WTC11 (cell line): ENCODE measurements at regions not wholly inside any gene's neighbourhood (a gene's known extent, or its start where the extent isn't known, plus 50 kb on each side); places are given as distances from the start of the nearest gene placed in this dataset.

Experiments
- ATAC-seq: fragments of 200-7000 bp; cut with Tn5 transposase; 2 replicates; pipeline ENCODE4 v1.10.0; 2021; ENCODE audit warnings: mild to moderate bottlenecking, moderate library complexity
- CTCF ChIA-PET: fragments of 300-600 bp; sonication (Branson Sonifier 250); formaldehyde crosslinking; loops from one replicate; lab custom pipeline; 2021; ENCODE audit warnings: antibody characterized with exemption; lab: Charles Lee
- POLR2A ChIA-PET: fragments of 350-600 bp; sonication (Branson Sonifier 250); formaldehyde crosslinking; loops from one replicate; lab custom pipeline; 2021; ENCODE audit warnings: antibody characterized with exemption; lab: Charles Lee
- DNase-seq: peaks from one replicate; pipeline ENCODE4 v3.0.0; 2021; ENCODE audit warnings: low spot score
- H3K27ac Mint-ChIP-seq: 2 replicates; pipeline ENCODE4 v1.8.0; 2021; ENCODE audit warnings: mixed read lengths
- H3K27me3 Mint-ChIP-seq: 2 replicates; pipeline ENCODE4 v1.8.0; 2021; ENCODE audit warnings: low read depth, mild to moderate bottlenecking, moderate library complexity, mixed read lengths
- H3K36me3 Mint-ChIP-seq: 2 replicates; pipeline ENCODE4 v1.8.0; 2021; ENCODE audit warnings: mixed read lengths
- H3K4me1 Mint-ChIP-seq: 2 replicates; pipeline ENCODE4 v1.8.0; 2022; ENCODE audit warnings: mixed read lengths
- H3K4me3 Mint-ChIP-seq: 2 replicates; pipeline ENCODE4 v1.8.0; 2021; ENCODE audit warnings: mild to moderate bottlenecking, moderate library complexity, mixed read lengths
- H3K9me3 Mint-ChIP-seq: 2 replicates; pipeline ENCODE4 v1.8.0; 2021; ENCODE audit warnings: mixed read lengths
- ELF4 ChIP-seq: sonication (generic); formaldehyde crosslinking; IDR thresholded peaks from 2 replicates; pipeline ENCODE4 v1.8.1; 2022; ENCODE audit warnings: low read depth, mild to moderate bottlenecking, moderate library complexity, missing genetic modification reagents
- IRF2 ChIP-seq: sonication (generic); formaldehyde crosslinking; IDR thresholded peaks from 2 replicates; pipeline ENCODE4 v1.8.0; 2022; ENCODE audit warnings: low read depth, missing genetic modification reagents, borderline replicate concordance
- JAZF1 ChIP-seq: fragments of 250-450 bp; sonication (Bioruptor Pico); IDR thresholded peaks from 2 replicates; pipeline ENCODE4 v1.9.0; 2021; ENCODE audit warnings: moderate library complexity, mild to moderate bottlenecking, inconsistent platforms
- RELA ChIP-seq: sonication (generic); formaldehyde crosslinking; IDR thresholded peaks from 2 replicates; pipeline ENCODE4 v1.8.1; 2022; ENCODE audit warnings: missing genetic modification reagents, mild to moderate bottlenecking, borderline replicate concordance
- SMAD3 ChIP-seq: sonication (generic); formaldehyde crosslinking; IDR thresholded peaks from 2 replicates; pipeline ENCODE4 v1.8.0; 2022; ENCODE audit warnings: missing genetic modification reagents, mild to moderate bottlenecking, borderline replicate concordance
- SP1 ChIP-seq: sonication (generic); formaldehyde crosslinking; conservative IDR thresholded peaks from 2 replicates; pipeline ENCODE4 v1.8.1; 2022; ENCODE audit warnings: missing genetic modification reagents
- TP53 ChIP-seq: sonication (generic); formaldehyde crosslinking; IDR thresholded peaks from 2 replicates; pipeline ENCODE4 v1.8.1; 2023; ENCODE audit warnings: mild to moderate bottlenecking, missing genetic modification reagents
- ZNF138 ChIP-seq: sonication (generic); formaldehyde crosslinking; conservative IDR thresholded peaks from 2 replicates; pipeline ENCODE4 v1.8.1; 2022; ENCODE audit warnings: mild to moderate bottlenecking, moderate library complexity, missing genetic modification reagents
- ZNF416 ChIP-seq: fragments of 250-450 bp; sonication (Bioruptor Pico); IDR thresholded peaks from 2 replicates; pipeline ENCODE4 v1.9.0; 2021; ENCODE audit warnings: mild to moderate bottlenecking, inconsistent platforms
- TF ChIP-seq, protein P1 (sequence below): sonication (generic); formaldehyde crosslinking; IDR thresholded peaks from 2 replicates; pipeline ENCODE4 v1.8.1; 2023; ENCODE audit warnings: mild to moderate bottlenecking, moderate library complexity, missing genetic modification reagents
- TF ChIP-seq, protein P2 (sequence below): fragments of 200-600 bp; IDR thresholded peaks from 2 replicates; pipeline ENCODE4 v1.8.0; 2022; ENCODE audit warnings: antibody characterized with exemption
- TF ChIP-seq, protein P3 (sequence below): fragments of 250-450 bp; sonication (Bioruptor Pico); IDR thresholded peaks from 2 replicates; pipeline ENCODE4 v1.9.0; 2021; ENCODE audit warnings: mild to moderate bottlenecking, borderline replicate concordance
- TF ChIP-seq, protein P4 (sequence below): sonication (generic); formaldehyde crosslinking; IDR thresholded peaks from 2 replicates; pipeline ENCODE4 v1.8.0; 2022; ENCODE audit warnings: mild to moderate bottlenecking, missing genetic modification reagents
- TF ChIP-seq, protein P5 (sequence below): fragments of 250-450 bp; sonication (Bioruptor Pico); IDR thresholded peaks from 2 replicates; pipeline ENCODE4 v1.9.0; 2021; ENCODE audit warnings: moderate library complexity, mild to moderate bottlenecking, inconsistent platforms, borderline replicate concordance
- TF ChIP-seq, protein P6 (sequence below): sonication (generic); formaldehyde crosslinking; IDR thresholded peaks from 2 replicates; pipeline ENCODE4 v1.8.1; 2023; ENCODE audit warnings: mild to moderate bottlenecking, missing genetic modification reagents
- TF ChIP-seq, protein P7 (sequence below): sonication (generic); formaldehyde crosslinking; IDR thresholded peaks from 2 replicates; pipeline ENCODE4 v1.8.1; 2022; ENCODE audit warnings: low read depth, missing genetic modification reagents, borderline replicate concordance
- TF ChIP-seq, protein P8 (sequence below): sonication (generic); formaldehyde crosslinking; IDR thresholded peaks from 2 replicates; pipeline ENCODE4 v1.8.1; 2023; ENCODE audit warnings: mild to moderate bottlenecking, missing genetic modification reagents

DNA sequence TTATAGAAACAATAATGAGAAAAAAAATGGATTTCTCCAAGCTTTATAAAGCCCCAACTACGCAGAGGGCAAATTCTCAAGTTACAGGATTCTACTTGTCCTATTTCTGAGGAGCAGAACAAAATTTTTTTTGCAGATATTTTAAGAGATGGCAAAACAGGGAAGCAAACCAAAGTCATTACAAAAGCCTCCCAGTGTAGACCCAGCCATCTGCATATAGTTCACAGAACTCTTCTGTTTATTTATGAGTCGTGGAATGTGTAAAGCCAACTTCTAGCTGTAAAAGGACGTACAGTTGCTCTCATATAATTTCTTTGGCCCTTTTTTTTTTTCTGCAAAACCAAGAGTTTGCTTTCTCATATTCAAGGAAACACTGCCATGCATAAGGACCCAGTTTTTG lies 120.4 kb downstream of the PCDH7 start (continued):
- TF ChIP-seq, protein P1, sequence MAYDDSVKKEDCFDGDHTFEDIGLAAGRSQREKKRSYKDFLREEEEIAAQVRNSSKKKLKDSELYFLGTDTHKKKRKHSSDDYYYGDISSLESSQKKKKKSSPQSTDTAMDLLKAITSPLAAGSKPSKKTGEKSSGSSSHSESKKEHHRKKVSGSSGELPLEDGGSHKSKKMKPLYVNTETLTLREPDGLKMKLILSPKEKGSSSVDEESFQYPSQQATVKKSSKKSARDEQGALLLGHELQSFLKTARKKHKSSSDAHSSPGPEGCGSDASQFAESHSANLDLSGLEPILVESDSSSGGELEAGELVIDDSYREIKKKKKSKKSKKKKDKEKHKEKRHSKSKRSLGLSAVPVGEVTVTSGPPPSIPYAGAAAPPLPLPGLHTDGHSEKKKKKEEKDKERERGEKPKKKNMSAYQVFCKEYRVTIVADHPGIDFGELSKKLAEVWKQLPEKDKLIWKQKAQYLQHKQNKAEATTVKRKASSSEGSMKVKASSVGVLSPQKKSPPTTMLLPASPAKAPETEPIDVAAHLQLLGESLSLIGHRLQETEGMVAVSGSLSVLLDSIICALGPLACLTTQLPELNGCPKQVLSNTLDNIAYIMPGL (CRISPR knock-in tag) = no peak
- TF ChIP-seq SP1 (no peak), ZNF138 (CRISPR knock-in tag) (no peak), TP53 (CRISPR knock-in tag) (no peak)
- TF ChIP-seq, protein P2, sequence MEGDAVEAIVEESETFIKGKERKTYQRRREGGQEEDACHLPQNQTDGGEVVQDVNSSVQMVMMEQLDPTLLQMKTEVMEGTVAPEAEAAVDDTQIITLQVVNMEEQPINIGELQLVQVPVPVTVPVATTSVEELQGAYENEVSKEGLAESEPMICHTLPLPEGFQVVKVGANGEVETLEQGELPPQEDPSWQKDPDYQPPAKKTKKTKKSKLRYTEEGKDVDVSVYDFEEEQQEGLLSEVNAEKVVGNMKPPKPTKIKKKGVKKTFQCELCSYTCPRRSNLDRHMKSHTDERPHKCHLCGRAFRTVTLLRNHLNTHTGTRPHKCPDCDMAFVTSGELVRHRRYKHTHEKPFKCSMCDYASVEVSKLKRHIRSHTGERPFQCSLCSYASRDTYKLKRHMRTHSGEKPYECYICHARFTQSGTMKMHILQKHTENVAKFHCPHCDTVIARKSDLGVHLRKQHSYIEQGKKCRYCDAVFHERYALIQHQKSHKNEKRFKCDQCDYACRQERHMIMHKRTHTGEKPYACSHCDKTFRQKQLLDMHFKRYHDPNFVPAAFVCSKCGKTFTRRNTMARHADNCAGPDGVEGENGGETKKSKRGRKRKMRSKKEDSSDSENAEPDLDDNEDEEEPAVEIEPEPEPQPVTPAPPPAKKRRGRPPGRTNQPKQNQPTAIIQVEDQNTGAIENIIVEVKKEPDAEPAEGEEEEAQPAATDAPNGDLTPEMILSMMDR = no peak
- TF ChIP-seq, protein P3, sequence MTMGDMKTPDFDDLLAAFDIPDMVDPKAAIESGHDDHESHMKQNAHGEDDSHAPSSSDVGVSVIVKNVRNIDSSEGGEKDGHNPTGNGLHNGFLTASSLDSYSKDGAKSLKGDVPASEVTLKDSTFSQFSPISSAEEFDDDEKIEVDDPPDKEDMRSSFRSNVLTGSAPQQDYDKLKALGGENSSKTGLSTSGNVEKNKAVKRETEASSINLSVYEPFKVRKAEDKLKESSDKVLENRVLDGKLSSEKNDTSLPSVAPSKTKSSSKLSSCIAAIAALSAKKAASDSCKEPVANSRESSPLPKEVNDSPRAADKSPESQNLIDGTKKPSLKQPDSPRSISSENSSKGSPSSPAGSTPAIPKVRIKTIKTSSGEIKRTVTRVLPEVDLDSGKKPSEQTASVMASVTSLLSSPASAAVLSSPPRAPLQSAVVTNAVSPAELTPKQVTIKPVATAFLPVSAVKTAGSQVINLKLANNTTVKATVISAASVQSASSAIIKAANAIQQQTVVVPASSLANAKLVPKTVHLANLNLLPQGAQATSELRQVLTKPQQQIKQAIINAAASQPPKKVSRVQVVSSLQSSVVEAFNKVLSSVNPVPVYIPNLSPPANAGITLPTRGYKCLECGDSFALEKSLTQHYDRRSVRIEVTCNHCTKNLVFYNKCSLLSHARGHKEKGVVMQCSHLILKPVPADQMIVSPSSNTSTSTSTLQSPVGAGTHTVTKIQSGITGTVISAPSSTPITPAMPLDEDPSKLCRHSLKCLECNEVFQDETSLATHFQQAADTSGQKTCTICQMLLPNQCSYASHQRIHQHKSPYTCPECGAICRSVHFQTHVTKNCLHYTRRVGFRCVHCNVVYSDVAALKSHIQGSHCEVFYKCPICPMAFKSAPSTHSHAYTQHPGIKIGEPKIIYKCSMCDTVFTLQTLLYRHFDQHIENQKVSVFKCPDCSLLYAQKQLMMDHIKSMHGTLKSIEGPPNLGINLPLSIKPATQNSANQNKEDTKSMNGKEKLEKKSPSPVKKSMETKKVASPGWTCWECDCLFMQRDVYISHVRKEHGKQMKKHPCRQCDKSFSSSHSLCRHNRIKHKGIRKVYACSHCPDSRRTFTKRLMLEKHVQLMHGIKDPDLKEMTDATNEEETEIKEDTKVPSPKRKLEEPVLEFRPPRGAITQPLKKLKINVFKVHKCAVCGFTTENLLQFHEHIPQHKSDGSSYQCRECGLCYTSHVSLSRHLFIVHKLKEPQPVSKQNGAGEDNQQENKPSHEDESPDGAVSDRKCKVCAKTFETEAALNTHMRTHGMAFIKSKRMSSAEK (CRISPR knock-in tag) = no peak

DNA sequence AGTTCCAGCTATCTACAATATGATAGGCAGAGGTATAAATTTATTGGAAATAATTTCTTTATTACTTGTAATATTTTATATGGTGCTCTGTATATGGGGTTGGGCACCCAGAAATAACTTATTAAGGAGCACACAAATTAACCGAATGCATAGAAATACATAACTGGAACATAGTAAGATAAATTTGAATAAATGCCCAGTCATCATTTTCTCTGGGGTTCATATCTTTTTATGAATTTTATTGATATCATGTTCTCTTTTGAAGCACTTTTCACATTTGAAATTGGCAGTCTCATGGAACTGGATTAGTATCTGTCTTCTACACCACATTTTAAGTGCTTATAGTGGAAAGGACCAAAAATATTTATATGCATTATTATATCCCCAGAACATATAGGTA lies 122.0 kb downstream of the PCDH7 start:
- Mint-ChIP-seq H3K27me3 (no peaks in the 10 kb centered on the region), H3K27ac (no peak overlapping the region), H3K36me3 (no peaks in the 10 kb centered on the region), H3K4me3 (no peak overlapping the region), H3K4me1 (peaks cover 44% of the 10 kb centered on the region), H3K9me3 (no peaks in the 10 kb centered on the region)
- ChIA-PET POLR2A (no interaction called here), CTCF (no interaction called here)
- DNase-seq (no peak), ATAC-seq (no peak)
- TF ChIP-seq, protein P4, sequence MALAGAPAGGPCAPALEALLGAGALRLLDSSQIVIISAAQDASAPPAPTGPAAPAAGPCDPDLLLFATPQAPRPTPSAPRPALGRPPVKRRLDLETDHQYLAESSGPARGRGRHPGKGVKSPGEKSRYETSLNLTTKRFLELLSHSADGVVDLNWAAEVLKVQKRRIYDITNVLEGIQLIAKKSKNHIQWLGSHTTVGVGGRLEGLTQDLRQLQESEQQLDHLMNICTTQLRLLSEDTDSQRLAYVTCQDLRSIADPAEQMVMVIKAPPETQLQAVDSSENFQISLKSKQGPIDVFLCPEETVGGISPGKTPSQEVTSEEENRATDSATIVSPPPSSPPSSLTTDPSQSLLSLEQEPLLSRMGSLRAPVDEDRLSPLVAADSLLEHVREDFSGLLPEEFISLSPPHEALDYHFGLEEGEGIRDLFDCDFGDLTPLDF (CRISPR knock-in tag) = no peak
- no peak for TF ChIP-seq SMAD3 (CRISPR knock-in tag)
- no peak for TF ChIP-seq JAZF1 (CRISPR knock-in tag)
- TF ChIP-seq IRF2 (CRISPR knock-in tag) = no peak
- TF ChIP-seq, protein P2 = no peak
- TF ChIP-seq, protein P5, sequence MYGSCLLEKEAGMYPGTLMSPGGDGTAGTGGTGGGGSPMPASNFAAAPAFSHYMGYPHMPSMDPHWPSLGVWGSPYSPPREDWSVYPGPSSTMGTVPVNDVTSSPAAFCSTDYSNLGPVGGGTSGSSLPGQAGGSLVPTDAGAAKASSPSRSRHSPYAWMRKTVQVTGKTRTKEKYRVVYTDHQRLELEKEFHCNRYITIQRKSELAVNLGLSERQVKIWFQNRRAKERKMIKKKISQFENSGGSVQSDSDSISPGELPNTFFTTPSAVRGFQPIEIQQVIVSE (CRISPR knock-in tag) = no peak
- TF ChIP-seq, protein P6, sequence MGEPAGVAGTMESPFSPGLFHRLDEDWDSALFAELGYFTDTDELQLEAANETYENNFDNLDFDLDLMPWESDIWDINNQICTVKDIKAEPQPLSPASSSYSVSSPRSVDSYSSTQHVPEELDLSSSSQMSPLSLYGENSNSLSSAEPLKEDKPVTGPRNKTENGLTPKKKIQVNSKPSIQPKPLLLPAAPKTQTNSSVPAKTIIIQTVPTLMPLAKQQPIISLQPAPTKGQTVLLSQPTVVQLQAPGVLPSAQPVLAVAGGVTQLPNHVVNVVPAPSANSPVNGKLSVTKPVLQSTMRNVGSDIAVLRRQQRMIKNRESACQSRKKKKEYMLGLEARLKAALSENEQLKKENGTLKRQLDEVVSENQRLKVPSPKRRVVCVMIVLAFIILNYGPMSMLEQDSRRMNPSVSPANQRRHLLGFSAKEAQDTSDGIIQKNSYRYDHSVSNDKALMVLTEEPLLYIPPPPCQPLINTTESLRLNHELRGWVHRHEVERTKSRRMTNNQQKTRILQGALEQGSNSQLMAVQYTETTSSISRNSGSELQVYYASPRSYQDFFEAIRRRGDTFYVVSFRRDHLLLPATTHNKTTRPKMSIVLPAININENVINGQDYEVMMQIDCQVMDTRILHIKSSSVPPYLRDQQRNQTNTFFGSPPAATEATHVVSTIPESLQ (CRISPR knock-in tag) = no peak
- TF ChIP-seq ZNF416 (CRISPR knock-in tag) = no peak
- TF ChIP-seq ELF4 (CRISPR knock-in tag) = no peak
- TF ChIP-seq RELA (CRISPR knock-in tag) = no peak
- TF ChIP-seq, protein P7, sequence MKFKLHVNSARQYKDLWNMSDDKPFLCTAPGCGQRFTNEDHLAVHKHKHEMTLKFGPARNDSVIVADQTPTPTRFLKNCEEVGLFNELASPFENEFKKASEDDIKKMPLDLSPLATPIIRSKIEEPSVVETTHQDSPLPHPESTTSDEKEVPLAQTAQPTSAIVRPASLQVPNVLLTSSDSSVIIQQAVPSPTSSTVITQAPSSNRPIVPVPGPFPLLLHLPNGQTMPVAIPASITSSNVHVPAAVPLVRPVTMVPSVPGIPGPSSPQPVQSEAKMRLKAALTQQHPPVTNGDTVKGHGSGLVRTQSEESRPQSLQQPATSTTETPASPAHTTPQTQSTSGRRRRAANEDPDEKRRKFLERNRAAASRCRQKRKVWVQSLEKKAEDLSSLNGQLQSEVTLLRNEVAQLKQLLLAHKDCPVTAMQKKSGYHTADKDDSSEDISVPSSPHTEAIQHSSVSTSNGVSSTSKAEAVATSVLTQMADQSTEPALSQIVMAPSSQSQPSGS = no peak
- TF ChIP-seq, protein P8, sequence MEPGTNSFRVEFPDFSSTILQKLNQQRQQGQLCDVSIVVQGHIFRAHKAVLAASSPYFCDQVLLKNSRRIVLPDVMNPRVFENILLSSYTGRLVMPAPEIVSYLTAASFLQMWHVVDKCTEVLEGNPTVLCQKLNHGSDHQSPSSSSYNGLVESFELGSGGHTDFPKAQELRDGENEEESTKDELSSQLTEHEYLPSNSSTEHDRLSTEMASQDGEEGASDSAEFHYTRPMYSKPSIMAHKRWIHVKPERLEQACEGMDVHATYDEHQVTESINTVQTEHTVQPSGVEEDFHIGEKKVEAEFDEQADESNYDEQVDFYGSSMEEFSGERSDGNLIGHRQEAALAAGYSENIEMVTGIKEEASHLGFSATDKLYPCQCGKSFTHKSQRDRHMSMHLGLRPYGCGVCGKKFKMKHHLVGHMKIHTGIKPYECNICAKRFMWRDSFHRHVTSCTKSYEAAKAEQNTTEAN (CRISPR knock-in tag) = no peak
